ENCODE measurements at regions not wholly inside any gene's neighbourhood (a gene's known extent, or its start where the extent isn't known, plus 50 kb on each side); places are given as distances from the start of the nearest gene placed in this dataset.

DNA sequence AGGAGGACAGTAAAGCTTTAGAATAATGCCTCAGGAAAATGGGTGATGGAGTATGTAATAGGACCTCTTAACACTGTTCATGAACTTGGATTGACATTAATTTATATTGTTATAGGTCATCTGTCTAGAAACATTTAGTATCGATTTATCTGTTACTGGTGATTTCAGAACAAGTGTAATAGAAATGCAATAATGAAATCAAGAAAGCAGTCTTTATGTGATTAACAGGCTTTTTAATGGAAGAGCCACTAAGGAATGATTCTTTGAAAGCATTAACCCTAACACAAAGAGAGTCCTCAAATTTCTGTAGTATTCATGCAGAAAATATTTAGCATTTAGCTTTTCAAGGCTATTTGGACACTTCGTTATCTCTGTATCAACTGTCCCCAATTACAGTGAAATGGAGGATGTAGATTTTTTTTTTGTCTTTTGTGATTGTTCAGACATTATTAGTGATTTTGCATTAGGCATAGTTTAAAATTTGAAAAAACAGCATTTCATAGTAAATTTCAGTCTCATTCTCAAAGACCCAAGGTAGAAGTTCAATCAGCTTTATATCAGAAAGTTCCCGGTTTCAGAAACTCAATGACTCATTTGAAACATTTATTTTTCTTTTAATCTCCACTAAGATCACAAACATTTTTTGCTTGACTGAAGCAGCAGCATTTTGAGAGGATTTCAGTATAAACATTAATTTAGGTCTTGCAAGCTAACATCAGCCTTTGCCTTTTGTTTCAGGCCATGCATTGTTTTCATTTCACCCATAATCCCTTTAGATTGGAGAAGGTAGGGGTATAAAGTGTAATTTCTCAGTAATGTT lies 56.3 kb downstream of the AGTR2 start:
- no peaks in the 10 kb centered on the region for H3K36me3 Mint-ChIP-seq (ENCODE audit: low read depth)
- H3K9me3 Mint-ChIP-seq (ENCODE audit: insufficient read depth) = no peaks in the 10 kb centered on the region
- ChIA-PET POLR2A (interaction anchor here (0.6 kb wide), 1 partner anchor 1989 kb away, joined by 3 read pairs; no protein-coding TSS in a partner anchor), CTCF (no interaction called here)
- H3K4me1 Mint-ChIP-seq (ENCODE audit: low read depth) = no peaks in the 10 kb centered on the region
- no peaks in the 10 kb centered on the region for H3K27me3 Mint-ChIP-seq (ENCODE audit: low read depth)
- H3K4me3 Mint-ChIP-seq = no peak overlapping the region
- H3K27ac Mint-ChIP-seq = no peak overlapping the region
- DNase-seq (no peak), ATAC-seq (no peak)

DNA sequence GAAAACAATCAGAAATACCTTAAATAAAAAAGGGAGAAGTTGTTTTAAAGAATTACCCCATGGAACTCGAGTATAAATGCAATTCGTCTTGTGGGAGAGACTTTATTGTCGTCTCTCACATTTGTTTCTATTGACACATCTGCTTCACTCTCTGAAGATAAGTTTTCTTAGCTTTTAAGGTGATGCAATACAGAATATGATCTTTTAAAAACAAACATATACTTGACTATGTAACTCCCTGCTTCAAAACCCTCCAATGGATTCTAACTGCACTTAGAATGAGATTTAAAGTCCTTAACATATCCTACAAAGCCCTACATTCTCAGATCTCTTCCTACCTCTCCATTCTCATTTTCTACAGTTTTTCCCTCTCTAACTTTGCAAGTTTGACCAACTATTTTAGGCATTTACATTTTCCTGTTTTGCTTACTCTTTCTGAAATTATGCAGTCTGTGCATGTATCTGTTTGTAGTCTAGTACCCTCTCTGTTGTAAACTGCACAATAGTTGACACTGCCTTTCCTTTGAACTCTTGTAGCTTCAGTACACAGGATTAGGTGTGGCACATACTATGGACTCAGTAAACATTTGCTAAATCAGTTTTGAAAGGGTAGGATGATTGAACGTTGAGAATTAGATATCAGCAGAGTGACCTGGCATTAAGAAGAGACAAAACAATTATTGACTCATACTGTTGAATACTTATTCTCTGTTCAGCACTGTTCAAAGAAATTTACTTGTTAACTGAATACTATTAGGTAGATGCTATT lies 59.8 kb downstream of the AGTR2 start:
- no peaks in the 10 kb centered on the region for H3K4me1 Mint-ChIP-seq (ENCODE audit: low read depth)
- no peak for ATAC-seq
- H3K27me3 Mint-ChIP-seq (ENCODE audit: low read depth) = no peaks in the 10 kb centered on the region
- H3K27ac Mint-ChIP-seq = no peak overlapping the region
- no peak for DNase-seq
- POLR2A ChIA-PET = no interaction called here
- no peaks in the 10 kb centered on the region for H3K9me3 Mint-ChIP-seq (ENCODE audit: insufficient read depth)
- CTCF ChIA-PET = no interaction called here
- H3K36me3 Mint-ChIP-seq (ENCODE audit: low read depth) = no peaks in the 10 kb centered on the region
- no peak overlapping the region for H3K4me3 Mint-ChIP-seq

DNA sequence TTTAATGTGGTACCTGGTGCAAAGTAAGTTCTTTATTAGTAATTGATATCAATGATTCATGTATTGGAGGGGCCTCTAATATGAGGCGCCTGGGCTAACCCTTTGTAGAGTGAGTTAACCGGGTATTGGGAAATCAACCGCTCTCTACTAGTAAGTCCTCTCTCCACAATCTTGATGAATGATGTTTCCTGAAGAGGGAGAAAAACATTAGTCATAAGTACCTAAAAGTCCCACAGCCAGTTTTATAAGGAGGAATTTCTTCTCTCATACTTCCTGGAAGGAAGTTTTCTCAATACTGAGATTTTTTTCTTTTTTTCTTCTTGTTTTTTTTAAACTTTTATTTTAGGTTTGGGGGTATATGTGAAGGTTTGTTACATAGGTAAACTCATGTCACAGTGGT lies 62.3 kb downstream of the AGTR2 start:
- DNase-seq (no peak), ATAC-seq (no peak)
- ChIA-PET POLR2A (no interaction called here), CTCF (no interaction called here)
- Mint-ChIP-seq H3K4me3 (no peak overlapping the region), H3K4me1 (ENCODE audit: low read depth) (no peaks in the 10 kb centered on the region), H3K9me3 (ENCODE audit: insufficient read depth) (no peaks in the 10 kb centered on the region), H3K27me3 (ENCODE audit: low read depth) (no peaks in the 10 kb centered on the region), H3K36me3 (ENCODE audit: low read depth) (no peaks in the 10 kb centered on the region), H3K27ac (no peak overlapping the region)

DNA sequence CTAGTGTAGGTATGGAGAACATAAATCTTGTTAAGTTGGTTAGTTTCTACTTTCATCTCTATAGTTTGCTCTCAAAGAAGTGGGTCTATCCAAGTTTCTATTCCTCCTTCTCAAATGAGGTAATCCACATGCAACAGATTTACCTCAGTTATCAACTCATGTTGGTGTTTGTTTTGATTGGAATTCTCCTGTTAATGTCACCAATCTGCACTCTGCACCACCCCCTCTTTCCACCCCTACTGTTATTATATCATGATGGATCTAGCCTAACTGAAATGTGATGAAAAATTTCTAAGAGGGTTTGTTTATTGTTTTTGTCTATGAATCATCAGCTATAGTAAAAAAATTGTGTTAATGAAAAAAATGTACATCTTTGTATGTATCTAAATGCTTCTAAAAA lies 66.1 kb downstream of the AGTR2 start:
- no peaks in the 10 kb centered on the region for H3K36me3 Mint-ChIP-seq (ENCODE audit: low read depth)
- H3K27ac Mint-ChIP-seq = no peak overlapping the region
- CTCF ChIA-PET = no interaction called here
- no peaks in the 10 kb centered on the region for H3K9me3 Mint-ChIP-seq (ENCODE audit: insufficient read depth)
- no peaks in the 10 kb centered on the region for H3K4me1 Mint-ChIP-seq (ENCODE audit: low read depth)
- no peaks in the 10 kb centered on the region for H3K27me3 Mint-ChIP-seq (ENCODE audit: low read depth)
- POLR2A ChIA-PET = no interaction called here
- no peak overlapping the region for H3K4me3 Mint-ChIP-seq
- DNase-seq = no peak
- no peak for ATAC-seq

DNA sequence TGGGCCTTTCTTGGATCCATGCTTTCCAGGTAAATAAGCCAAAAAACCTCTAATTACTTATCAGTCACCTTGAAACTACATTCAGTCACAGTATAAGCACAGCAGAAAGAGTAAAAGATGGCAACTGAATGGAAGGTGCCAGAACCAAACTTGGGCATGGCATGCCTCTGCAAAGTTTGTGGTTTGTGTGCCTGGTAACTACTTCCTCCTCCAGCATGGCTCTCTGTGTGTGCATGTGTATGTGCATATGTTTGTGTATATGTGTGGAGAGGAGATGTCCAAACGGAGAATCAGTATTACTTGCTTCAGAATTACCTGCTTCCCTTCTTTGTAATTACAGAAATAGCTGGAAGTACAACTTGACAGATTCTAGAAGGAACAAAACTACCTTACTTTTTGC lies 67.5 kb downstream of the AGTR2 start:
- no peaks in the 10 kb centered on the region for H3K36me3 Mint-ChIP-seq (ENCODE audit: low read depth)
- POLR2A ChIA-PET = no interaction called here

DNA sequence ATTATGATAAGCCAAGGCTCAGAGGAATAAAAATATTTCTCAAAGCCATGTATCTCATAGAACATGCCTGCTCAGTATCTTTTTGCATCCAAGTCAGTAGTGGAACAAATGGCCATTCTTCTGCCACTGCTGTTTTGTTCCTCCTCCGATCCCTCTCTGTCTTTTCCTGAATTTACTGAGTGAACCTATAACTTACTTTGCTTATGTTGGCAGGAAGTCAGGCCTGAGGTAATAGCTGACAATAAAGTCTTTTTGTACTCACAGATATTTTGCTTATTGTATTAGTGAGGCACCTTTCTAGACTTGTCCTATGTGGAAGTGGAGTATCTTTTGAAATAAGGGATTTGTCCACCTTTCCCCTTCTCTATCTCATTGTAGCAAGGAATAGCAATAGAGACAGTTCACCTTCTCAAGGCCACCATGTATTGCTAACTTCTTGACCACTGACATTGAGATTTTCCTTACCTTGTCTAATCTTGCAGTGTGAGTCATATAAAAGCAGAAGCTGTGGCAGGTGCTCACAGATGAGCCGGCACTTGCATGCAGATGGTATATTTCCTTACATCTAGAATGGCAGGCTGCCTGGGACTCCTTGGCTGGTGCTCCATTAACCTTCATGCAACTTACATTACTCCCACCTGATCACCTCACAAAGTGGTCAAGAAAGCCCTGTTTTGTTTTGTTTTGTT lies 68.2 kb downstream of the AGTR2 start:
- H3K36me3 Mint-ChIP-seq (ENCODE audit: low read depth) = no peaks in the 10 kb centered on the region
- H3K9me3 Mint-ChIP-seq (ENCODE audit: insufficient read depth) = no peaks in the 10 kb centered on the region
- CTCF ChIA-PET = no interaction called here

More for the DNA sequence above, 67.5 kb downstream of the AGTR2 start:
- H3K4me3 Mint-ChIP-seq = no peak overlapping the region
- H3K4me1 Mint-ChIP-seq (ENCODE audit: low read depth) = no peaks in the 10 kb centered on the region
- DNase-seq (no peak), ATAC-seq (no peak)
- CTCF ChIA-PET = no interaction called here
- no peaks in the 10 kb centered on the region for H3K9me3 Mint-ChIP-seq (ENCODE audit: insufficient read depth)
- H3K27ac Mint-ChIP-seq = no peak overlapping the region
- no peaks in the 10 kb centered on the region for H3K27me3 Mint-ChIP-seq (ENCODE audit: low read depth)

DNA sequence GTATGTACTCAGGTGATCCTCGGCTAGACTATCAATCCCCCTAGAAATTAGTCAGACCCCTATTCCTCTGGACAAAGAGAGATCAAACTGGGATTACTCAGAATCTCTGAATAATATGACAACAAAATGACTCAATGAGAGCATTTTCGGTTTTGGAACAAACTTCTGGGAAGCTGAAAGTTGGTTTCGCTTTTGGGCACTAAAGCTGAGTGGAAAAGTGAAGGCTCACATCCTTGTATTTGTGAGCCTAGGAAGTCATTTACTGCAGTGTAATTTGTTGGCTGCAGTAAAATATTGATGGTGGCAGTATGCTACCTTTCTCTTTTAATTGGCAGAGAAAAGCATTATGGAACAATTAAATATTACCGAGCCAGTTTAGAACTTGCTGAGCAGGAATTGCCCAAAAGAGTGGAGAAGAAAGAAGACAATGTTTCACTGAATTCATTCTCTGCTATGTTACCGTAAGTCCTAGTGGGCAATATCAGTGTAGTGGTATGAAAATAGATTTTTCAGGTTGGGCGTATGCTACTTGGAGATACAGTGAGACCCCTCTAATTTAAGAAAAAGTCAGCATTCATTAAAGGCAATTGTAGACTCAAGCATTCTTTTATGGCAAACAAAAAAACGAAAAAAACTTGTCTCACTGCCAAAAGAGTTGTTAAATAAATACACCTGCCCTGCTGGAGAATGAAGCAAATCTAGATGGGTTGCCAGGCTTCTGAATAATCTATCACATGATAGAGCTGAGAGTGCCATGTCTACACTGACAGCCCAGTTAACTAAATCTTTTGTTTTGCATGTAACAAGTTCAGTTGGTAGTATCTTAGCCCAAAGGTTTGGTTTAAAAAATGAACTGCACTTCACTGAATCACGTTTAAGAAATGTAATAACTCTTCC lies 69.6 kb downstream of the AGTR2 start:
- H3K4me3 Mint-ChIP-seq = no peak overlapping the region
- no peaks in the 10 kb centered on the region for H3K36me3 Mint-ChIP-seq (ENCODE audit: low read depth)
- ChIA-PET POLR2A (no interaction called here), CTCF (no interaction called here)
- no peak overlapping the region for H3K27ac Mint-ChIP-seq
- no peaks in the 10 kb centered on the region for H3K4me1 Mint-ChIP-seq (ENCODE audit: low read depth)
- H3K27me3 Mint-ChIP-seq (ENCODE audit: low read depth) = no peaks in the 10 kb centered on the region
- no peaks in the 10 kb centered on the region for H3K9me3 Mint-ChIP-seq (ENCODE audit: insufficient read depth)
- ATAC-seq (no peak), DNase-seq (no peak)

More for the DNA sequence above, 68.2 kb downstream of the AGTR2 start:
- DNase-seq = no peak
- no peaks in the 10 kb centered on the region for H3K4me1 Mint-ChIP-seq (ENCODE audit: low read depth)
- no peaks in the 10 kb centered on the region for H3K27me3 Mint-ChIP-seq (ENCODE audit: low read depth)
- ATAC-seq = no peak
- no peak overlapping the region for H3K4me3 Mint-ChIP-seq
- POLR2A ChIA-PET = no interaction called here
- H3K27ac Mint-ChIP-seq = no peak overlapping the region

DNA sequence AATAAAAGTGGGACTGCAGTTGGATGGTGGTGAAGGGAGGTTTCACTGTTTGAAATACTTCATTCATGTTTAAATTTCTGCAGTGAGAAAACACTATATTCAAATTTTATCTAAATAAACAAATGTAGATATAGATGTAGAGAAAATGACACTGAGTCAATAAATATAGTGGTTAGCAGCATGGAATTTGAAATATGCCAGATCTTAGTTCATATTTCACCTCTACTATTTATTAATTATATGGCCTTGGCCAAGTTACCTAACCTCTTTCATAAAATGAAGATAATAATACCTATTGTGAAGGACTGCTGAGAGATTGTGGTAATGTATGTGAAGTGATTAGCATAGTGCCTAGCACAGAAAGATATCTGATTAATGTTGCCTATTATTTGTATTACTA lies 70.5 kb downstream of the AGTR2 start:
- ChIA-PET CTCF (no interaction called here), POLR2A (no interaction called here)
- no peaks in the 10 kb centered on the region for H3K9me3 Mint-ChIP-seq (ENCODE audit: insufficient read depth)
- H3K4me3 Mint-ChIP-seq = no peak overlapping the region
- no peaks in the 10 kb centered on the region for H3K4me1 Mint-ChIP-seq (ENCODE audit: low read depth)
- no peak overlapping the region for H3K27ac Mint-ChIP-seq
- H3K27me3 Mint-ChIP-seq (ENCODE audit: low read depth) = no peaks in the 10 kb centered on the region
- no peaks in the 10 kb centered on the region for H3K36me3 Mint-ChIP-seq (ENCODE audit: low read depth)
- no peak for ATAC-seq
- DNase-seq = no peak

DNA sequence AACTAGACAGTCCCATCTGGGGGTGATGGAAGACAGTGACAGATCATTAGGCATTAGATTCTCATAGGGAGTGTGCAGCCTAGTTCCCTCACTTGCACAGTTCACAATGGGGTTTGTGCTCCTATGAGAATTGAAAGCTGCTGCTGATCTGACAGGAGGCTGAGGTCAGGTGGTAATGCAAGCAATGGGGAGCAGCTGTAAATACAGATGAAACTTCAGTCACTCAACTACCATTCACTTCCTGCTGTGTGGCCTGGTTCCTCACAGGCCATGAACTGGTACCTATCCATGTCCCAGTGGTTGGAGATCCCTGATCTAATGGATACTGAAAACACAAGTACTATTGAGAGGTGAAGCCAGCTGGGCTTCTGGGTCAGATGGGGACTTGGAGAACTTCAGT lies 72.5 kb downstream of the AGTR2 start:
- ChIA-PET POLR2A (no interaction called here), CTCF (no interaction called here)
- no peak for ATAC-seq
- H3K4me3 Mint-ChIP-seq = no peak overlapping the region
- no peaks in the 10 kb centered on the region for H3K36me3 Mint-ChIP-seq (ENCODE audit: low read depth)
- no peak for DNase-seq
- H3K27ac Mint-ChIP-seq = no peak overlapping the region
- H3K27me3 Mint-ChIP-seq (ENCODE audit: low read depth) = no peaks in the 10 kb centered on the region
- H3K4me1 Mint-ChIP-seq (ENCODE audit: low read depth) = no peaks in the 10 kb centered on the region
- no peaks in the 10 kb centered on the region for H3K9me3 Mint-ChIP-seq (ENCODE audit: insufficient read depth)

DNA sequence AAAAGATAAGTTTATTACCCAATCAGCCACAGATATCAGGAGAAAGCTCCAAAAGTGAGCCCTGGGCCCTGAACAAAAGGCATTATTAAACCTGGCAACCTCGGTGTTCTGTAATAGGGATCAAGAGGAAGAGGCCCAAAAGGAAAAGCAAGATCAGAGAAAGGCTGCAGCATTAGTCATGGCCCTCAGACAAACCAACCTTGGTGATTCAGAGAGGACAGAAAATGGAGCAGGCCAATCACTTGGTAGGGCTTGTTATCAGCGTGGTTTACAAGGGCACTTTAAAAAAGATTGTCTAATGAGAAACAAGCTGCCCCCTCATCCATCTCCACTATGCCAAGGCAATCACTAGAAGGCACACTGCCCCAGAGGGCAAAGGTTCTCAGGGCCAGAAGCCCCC lies 75.7 kb downstream of the AGTR2 start:
- no peaks in the 10 kb centered on the region for H3K27me3 Mint-ChIP-seq (ENCODE audit: low read depth)
- DNase-seq = no peak
- no peak overlapping the region for H3K27ac Mint-ChIP-seq
- H3K4me1 Mint-ChIP-seq (ENCODE audit: low read depth) = no peaks in the 10 kb centered on the region
- CTCF ChIA-PET = no interaction called here
- POLR2A ChIA-PET = no interaction called here
- H3K36me3 Mint-ChIP-seq (ENCODE audit: low read depth) = no peaks in the 10 kb centered on the region
- no peaks in the 10 kb centered on the region for H3K9me3 Mint-ChIP-seq (ENCODE audit: insufficient read depth)
- no peak overlapping the region for H3K4me3 Mint-ChIP-seq
- no peak for ATAC-seq

DNA sequence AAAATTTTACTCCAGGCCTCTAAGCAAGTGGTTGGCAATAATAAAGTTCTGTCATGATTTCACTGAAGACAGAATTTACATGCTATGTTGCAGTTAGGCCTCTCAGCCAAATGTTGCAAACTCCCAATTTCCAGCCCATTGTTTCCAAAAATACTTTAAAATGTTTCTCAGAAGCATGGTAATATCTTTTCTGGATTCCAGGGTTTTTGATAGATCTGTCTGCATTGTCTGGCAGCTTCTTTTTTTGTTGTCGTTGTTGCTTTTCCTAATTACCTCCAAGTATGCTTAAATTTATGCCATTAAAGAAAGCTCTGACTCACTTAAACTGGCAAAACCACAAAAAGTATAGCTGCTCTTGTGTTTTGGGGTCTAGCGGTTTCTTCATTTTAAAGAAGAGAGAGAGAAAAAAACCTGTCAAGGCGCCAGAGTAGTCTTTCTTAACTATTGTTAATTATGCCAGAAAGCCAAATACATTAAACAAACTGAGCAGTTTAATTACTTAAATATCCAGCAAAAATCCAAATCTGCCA lies 97.0 kb downstream of the AGTR2 start:
- no peaks in the 10 kb centered on the region for H3K27me3 Mint-ChIP-seq (ENCODE audit: low read depth)
- no peak overlapping the region for H3K4me3 Mint-ChIP-seq
- no peaks in the 10 kb centered on the region for H3K36me3 Mint-ChIP-seq (ENCODE audit: low read depth)
- ChIA-PET CTCF (no interaction called here), POLR2A (no interaction called here)
- no peak for ATAC-seq
- H3K27ac Mint-ChIP-seq = no peak overlapping the region
- H3K4me1 Mint-ChIP-seq (ENCODE audit: low read depth) = no peaks in the 10 kb centered on the region
- no peak for DNase-seq
- H3K9me3 Mint-ChIP-seq (ENCODE audit: insufficient read depth) = no peaks in the 10 kb centered on the region
